ENCODE measurements at regions not wholly inside any gene's neighbourhood (a gene's known extent, or its start where the extent isn't known, plus 50 kb on each side); places are given as distances from the start of the nearest gene placed in this dataset.

DNA sequence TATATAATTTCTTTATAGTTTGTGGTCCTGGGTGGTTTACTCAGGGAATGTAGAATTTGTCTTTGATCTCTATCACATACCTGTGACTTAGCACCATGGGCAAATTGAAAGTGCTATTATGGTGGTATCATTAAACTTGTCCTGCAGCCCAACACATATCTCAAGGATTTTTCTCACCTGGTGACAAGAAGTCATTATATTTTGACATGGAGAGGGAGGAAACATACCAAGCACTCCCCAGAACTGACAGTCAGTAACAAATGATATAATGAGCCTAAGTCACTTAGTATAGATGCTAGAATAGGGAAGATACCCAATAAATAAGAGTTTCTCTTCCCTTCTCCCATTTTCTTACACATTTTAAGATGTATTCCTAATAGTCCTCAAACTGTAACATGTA is 805.5 kb upstream of the KIF2B start:
- Histone ChIP-seq H4K91ac (ENCODE audit: low read depth, low read length, poor library complexity) (no peak overlapping the region), H3K4me2 (ENCODE audit: insufficient read depth, low read length, poor library complexity, severe bottlenecking) (no peak overlapping the region), H3K4me3 (ENCODE audit: low read length in 2 of 2) (no peak overlapping the region), H2AK5ac (ENCODE audit: low read depth, low read length) (no peak overlapping the region), H3K4ac (ENCODE audit: low read length) (no peak overlapping the region), H3K9ac (ENCODE audit: low read depth, low read length, poor library complexity) (no peak overlapping the region), H3K23ac (ENCODE audit: low read depth, low read length, poor library complexity) (no peak overlapping the region), H3K14ac (ENCODE audit: low read length) (no peak overlapping the region), H3K36me3 (replicated peaks in 1 of 2; ENCODE audit: control insufficient read depth in 2 of 2, insufficient read depth in 2 of 2, low read length in 2 of 2) (no peaks in the 10 kb centered on the region), H3K27me3 (ENCODE audit: control insufficient read depth in 3 of 3, insufficient read depth in 3 of 3, low read depth in 1 of 3, low read length in 3 of 3) (no peaks in the 10 kb centered on the region), H3K79me1 (ENCODE audit: low read depth, low read length) (no peaks in the 10 kb centered on the region), H2AFZ (ENCODE audit: low read length) (no peak overlapping the region), H3K4me1 (ENCODE audit: control insufficient read depth in 2 of 2, insufficient read depth in 1 of 2, low read depth in 1 of 2, low read length in 2 of 2) (no peaks in the 10 kb centered on the region), H2BK5ac (ENCODE audit: low read length) (no peak overlapping the region), H3K18ac (ENCODE audit: low read length) (no peak overlapping the region), H2BK12ac (ENCODE audit: low read length) (no peak overlapping the region), H4K8ac (ENCODE audit: low read depth, low read length) (no peak overlapping the region), H2BK120ac (ENCODE audit: low read depth, low read length) (no peak overlapping the region), H2BK15ac (ENCODE audit: low read length) (no peak overlapping the region), H3K27ac (replicated peaks; ENCODE audit: low read length) (no peak overlapping the region), H3K9me3 (replicated peaks in 1 of 2; ENCODE audit: control insufficient read depth in 2 of 2, insufficient read depth in 1 of 2, low read depth in 1 of 2, low read length in 2 of 2) (peaks cover 0 to 2% of the 10 kb centered on the region in 2 donors)
- no peak for DNase-seq (ENCODE audit: low spot score)

DNA sequence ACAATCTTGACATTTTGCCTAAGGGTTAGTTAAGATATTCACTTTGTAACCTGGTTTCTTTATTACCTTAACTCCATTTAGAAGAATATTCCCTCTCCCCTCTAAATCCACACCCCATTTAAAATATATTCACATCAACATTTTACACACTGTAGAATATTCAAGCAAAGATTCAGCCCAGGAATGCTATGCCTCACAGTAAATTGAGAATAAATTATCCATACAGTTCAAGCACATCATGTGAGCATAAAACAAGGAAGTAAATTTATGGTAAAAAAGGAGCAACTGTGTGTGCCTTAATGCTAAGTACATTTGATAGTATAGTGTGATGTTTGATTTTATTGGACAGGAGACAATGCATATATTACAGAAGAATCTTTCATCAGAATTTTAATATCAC is 806.6 kb upstream of the KIF2B start:
- H3K18ac ChIP-seq (ENCODE audit: low read length) = no peak overlapping the region
- H2AK5ac ChIP-seq (ENCODE audit: low read depth, low read length) = no peak overlapping the region
- no peak for DNase-seq (ENCODE audit: low spot score)
- no peaks in the 10 kb centered on the region for H3K4me1 ChIP-seq (ENCODE audit: control insufficient read depth in 2 of 2, insufficient read depth in 1 of 2, low read depth in 1 of 2, low read length in 2 of 2)
- H3K4me3 ChIP-seq (ENCODE audit: low read length in 2 of 2) = no peak overlapping the region
- no peaks in the 10 kb centered on the region for H3K27me3 ChIP-seq (ENCODE audit: control insufficient read depth in 3 of 3, insufficient read depth in 3 of 3, low read depth in 1 of 3, low read length in 3 of 3)
- H2BK5ac ChIP-seq (ENCODE audit: low read length) = no peak overlapping the region
- H2BK12ac ChIP-seq (ENCODE audit: low read length) = no peak overlapping the region
- no peak overlapping the region for H2AFZ ChIP-seq (ENCODE audit: low read length)
- no peak overlapping the region for H4K8ac ChIP-seq (ENCODE audit: low read depth, low read length)
- no peaks in the 10 kb centered on the region for H3K79me1 ChIP-seq (ENCODE audit: low read depth, low read length)
- H2BK120ac ChIP-seq (ENCODE audit: low read depth, low read length) = no peak overlapping the region
- H3K9ac ChIP-seq (ENCODE audit: low read depth, low read length, poor library complexity) = no peak overlapping the region
- H3K9me3 ChIP-seq (replicated peaks in 1 of 2; ENCODE audit: control insufficient read depth in 2 of 2, insufficient read depth in 1 of 2, low read depth in 1 of 2, low read length in 2 of 2) = peaks cover 0 to 2% of the 10 kb centered on the region in 2 donors
- no peak overlapping the region for H3K14ac ChIP-seq (ENCODE audit: low read length)
- H4K91ac ChIP-seq (ENCODE audit: low read depth, low read length, poor library complexity) = no peak overlapping the region
- H3K4me2 ChIP-seq (ENCODE audit: insufficient read depth, low read length, poor library complexity, severe bottlenecking) = no peak overlapping the region
- H3K23ac ChIP-seq (ENCODE audit: low read depth, low read length, poor library complexity) = no peak overlapping the region
- no peak overlapping the region for H3K27ac ChIP-seq (replicated peaks; ENCODE audit: low read length)
- no peaks in the 10 kb centered on the region for H3K36me3 ChIP-seq (replicated peaks in 1 of 2; ENCODE audit: control insufficient read depth in 2 of 2, insufficient read depth in 2 of 2, low read length in 2 of 2)
- no peak overlapping the region for H3K4ac ChIP-seq (ENCODE audit: low read length)
- no peak overlapping the region for H2BK15ac ChIP-seq (ENCODE audit: low read length)

DNA sequence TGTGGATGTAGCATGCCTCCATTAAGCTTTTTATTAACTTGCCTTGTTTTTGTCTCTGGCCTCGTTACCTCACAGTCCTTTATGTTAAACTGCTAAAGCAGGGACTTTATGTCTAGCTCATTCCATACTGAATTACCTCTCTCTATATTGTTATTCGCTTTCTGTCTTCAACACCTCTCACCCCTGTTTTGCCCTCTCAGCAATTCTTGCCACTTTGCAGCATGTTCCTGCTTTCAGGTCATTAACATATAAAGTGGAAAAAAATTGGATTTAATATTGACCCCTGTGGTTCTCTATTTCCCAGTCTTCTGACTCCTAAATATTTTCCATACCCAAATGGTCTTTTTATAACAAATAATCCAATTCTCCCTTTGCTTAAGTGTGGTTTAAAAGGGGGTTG is 810.4 kb upstream of the KIF2B start:
- no peak overlapping the region for H3K9ac ChIP-seq (ENCODE audit: low read depth, low read length, poor library complexity)
- H2BK120ac ChIP-seq (ENCODE audit: low read depth, low read length) = no peak overlapping the region
- H3K4ac ChIP-seq (ENCODE audit: low read length) = no peak overlapping the region
- H2BK15ac ChIP-seq (ENCODE audit: low read length) = no peak overlapping the region
- H4K91ac ChIP-seq (ENCODE audit: low read depth, low read length, poor library complexity) = no peak overlapping the region
- no peak overlapping the region for H3K23ac ChIP-seq (ENCODE audit: low read depth, low read length, poor library complexity)
- no peak overlapping the region for H3K18ac ChIP-seq (ENCODE audit: low read length)
- H2BK5ac ChIP-seq (ENCODE audit: low read length) = no peak overlapping the region
- no peak overlapping the region for H2AK5ac ChIP-seq (ENCODE audit: low read depth, low read length)
- no peak overlapping the region for H3K4me3 ChIP-seq (ENCODE audit: low read length in 2 of 2)
- H3K4me1 ChIP-seq (ENCODE audit: control insufficient read depth in 2 of 2, insufficient read depth in 1 of 2, low read depth in 1 of 2, low read length in 2 of 2) = no peaks in the 10 kb centered on the region
- no peak overlapping the region for H3K14ac ChIP-seq (ENCODE audit: low read length)
- DNase-seq (ENCODE audit: low spot score) = peak; percentile 3
- WGBS, 2 donors (ENCODE audit: extremely low coverage in 2 of 2, insufficient read length in 2 of 2, insufficient replicate concordance in 1 of 2) = no CpG with 5 or more reads among the region's 2 CpGs
- no peak overlapping the region for H2BK12ac ChIP-seq (ENCODE audit: low read length)
- no peak overlapping the region for H3K27ac ChIP-seq (replicated peaks; ENCODE audit: low read length)
- H3K27me3 ChIP-seq (ENCODE audit: control insufficient read depth in 3 of 3, insufficient read depth in 3 of 3, low read depth in 1 of 3, low read length in 3 of 3) = no peaks in the 10 kb centered on the region
- no peaks in the 10 kb centered on the region for H3K36me3 ChIP-seq (replicated peaks in 1 of 2; ENCODE audit: control insufficient read depth in 2 of 2, insufficient read depth in 2 of 2, low read length in 2 of 2)
- H4K8ac ChIP-seq (ENCODE audit: low read depth, low read length) = no peak overlapping the region
- no peaks in the 10 kb centered on the region for H3K9me3 ChIP-seq (replicated peaks in 1 of 2; ENCODE audit: control insufficient read depth in 2 of 2, insufficient read depth in 1 of 2, low read depth in 1 of 2, low read length in 2 of 2)
- no peak overlapping the region for H3K4me2 ChIP-seq (ENCODE audit: insufficient read depth, low read length, poor library complexity, severe bottlenecking)
- no peak overlapping the region for H2AFZ ChIP-seq (ENCODE audit: low read length)
- no peaks in the 10 kb centered on the region for H3K79me1 ChIP-seq (ENCODE audit: low read depth, low read length)

DNA sequence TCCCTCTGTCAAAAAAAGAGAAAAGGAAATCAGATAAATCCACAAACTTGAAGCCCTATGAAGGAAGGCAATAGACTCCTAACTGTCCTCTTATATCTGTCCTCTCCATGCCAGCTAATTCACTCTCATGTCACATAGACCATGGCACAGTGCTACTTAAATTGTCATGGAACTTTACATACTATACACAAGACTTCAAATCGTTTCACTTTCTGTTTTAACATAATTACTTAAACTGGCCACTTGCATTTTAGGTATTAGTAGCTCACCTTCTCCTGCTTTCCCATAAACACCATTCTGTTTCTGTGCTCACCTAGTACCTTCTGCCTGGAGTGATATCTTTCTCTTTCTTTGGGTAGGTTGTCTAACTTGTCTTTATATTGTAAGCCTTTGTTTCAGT is 816.7 kb upstream of the KIF2B start:
- no peak overlapping the region for H3K4me2 ChIP-seq (ENCODE audit: insufficient read depth, low read length, poor library complexity, severe bottlenecking)
- H3K4me3 ChIP-seq (ENCODE audit: low read length in 2 of 2) = no peak overlapping the region
- no peak overlapping the region for H3K18ac ChIP-seq (ENCODE audit: low read length)
- H4K8ac ChIP-seq (ENCODE audit: low read depth, low read length) = no peak overlapping the region
- H3K4me1 ChIP-seq (ENCODE audit: control insufficient read depth in 2 of 2, insufficient read depth in 1 of 2, low read depth in 1 of 2, low read length in 2 of 2) = no peaks in the 10 kb centered on the region
- no peak overlapping the region for H2AK5ac ChIP-seq (ENCODE audit: low read depth, low read length)
- H3K14ac ChIP-seq (ENCODE audit: low read length) = no peak overlapping the region
- H3K4ac ChIP-seq (ENCODE audit: low read length) = no peak overlapping the region
- H2BK15ac ChIP-seq (ENCODE audit: low read length) = no peak overlapping the region
- no peaks in the 10 kb centered on the region for H3K79me1 ChIP-seq (ENCODE audit: low read depth, low read length)
- H3K9me3 ChIP-seq (replicated peaks in 1 of 2; ENCODE audit: control insufficient read depth in 2 of 2, insufficient read depth in 1 of 2, low read depth in 1 of 2, low read length in 2 of 2) = no peaks in the 10 kb centered on the region
- H3K23ac ChIP-seq (ENCODE audit: low read depth, low read length, poor library complexity) = no peak overlapping the region
- no peak overlapping the region for H2BK5ac ChIP-seq (ENCODE audit: low read length)
- no peaks in the 10 kb centered on the region for H3K27me3 ChIP-seq (ENCODE audit: control insufficient read depth in 3 of 3, insufficient read depth in 3 of 3, low read depth in 1 of 3, low read length in 3 of 3)
- no peaks in the 10 kb centered on the region for H3K36me3 ChIP-seq (replicated peaks in 1 of 2; ENCODE audit: control insufficient read depth in 2 of 2, insufficient read depth in 2 of 2, low read length in 2 of 2)
- no peak overlapping the region for H2BK12ac ChIP-seq (ENCODE audit: low read length)
- H3K9ac ChIP-seq (ENCODE audit: low read depth, low read length, poor library complexity) = no peak overlapping the region
- H4K91ac ChIP-seq (ENCODE audit: low read depth, low read length, poor library complexity) = no peak overlapping the region
- no peak overlapping the region for H3K27ac ChIP-seq (replicated peaks; ENCODE audit: low read length)
- H2AFZ ChIP-seq (ENCODE audit: low read length) = no peak overlapping the region
- DNase-seq (ENCODE audit: low spot score) = no peak
- no CpG with 5 or more reads among the region's 1 CpG for WGBS, 2 donors (ENCODE audit: extremely low coverage in 2 of 2, insufficient read length in 2 of 2, insufficient replicate concordance in 1 of 2)
- no peak overlapping the region for H2BK120ac ChIP-seq (ENCODE audit: low read depth, low read length)
